Ishikawa (cell line): ENCODE measurements at regions not wholly inside any gene's neighbourhood (a gene's known extent, or its start where the extent isn't known, plus 50 kb on each side); places are given as distances from the start of the nearest gene placed in this dataset.

Experiments used
- CEBPB ChIP-seq: IDR thresholded peaks from 2 replicates; pipeline ENCODE4 v1.6.1; 2012
- CREB1 ChIP-seq: IDR thresholded peaks from 2 replicates; pipeline ENCODE4 v1.6.1; 2012; ENCODE audit warnings: low read depth
- EGR1 ChIP-seq: IDR thresholded peaks from 2 replicates; pipeline ENCODE4 v1.6.1; 2012
- EP300 ChIP-seq: IDR thresholded peaks from 2 replicates; pipeline ENCODE4 v1.6.1; 2012; ENCODE audit warnings: borderline replicate concordance
- RAD21 ChIP-seq: IDR thresholded peaks from 2 replicates; pipeline ENCODE4 v1.6.1; 2012; ENCODE audit warnings: low read depth
- REST ChIP-seq: IDR thresholded peaks from 2 replicates; pipeline ENCODE4 v1.6.1; 2012; ENCODE audit warnings: low read depth, mild to moderate bottlenecking
- TCF12 ChIP-seq: IDR thresholded peaks from 2 replicates; pipeline ENCODE4 v1.6.1; 2012; ENCODE audit warnings: low read depth
- USF1 ChIP-seq: IDR thresholded peaks from 2 replicates; pipeline ENCODE4 v1.6.1; 2012
- YY1 ChIP-seq: IDR thresholded peaks from 2 replicates; pipeline ENCODE4 v1.6.1; 2012; ENCODE audit warnings: low read depth

GRCh38 chr13:55497486-55497885 is 1643.2 kb upstream of the PRR20A start:
- TF ChIP-seq CEBPB (no peak), REST (no peak), YY1 (no peak), EP300 (no peak), EGR1 (no peak), TCF12 (no peak), CREB1 (no peak), RAD21 (no peak), USF1 (no peak)
